NOMO-1 treated with DMSO at 0.1 percent for 48 hours (cell line): ENCODE measurements at regions not wholly inside any gene's neighbourhood (a gene's known extent, or its start where the extent isn't known, plus 50 kb on each side); places are given as distances from the start of the nearest gene placed in this dataset.
"Not testable (repeated sequence)": the region's sequence is repeated elsewhere in the genome, so short reads cannot be mapped to it uniquely, and the experiment has no call there.

Source experiments
- DNase-seq: peaks from one replicate; lab custom pipeline; 2025; ENCODE audit not compliant: unreplicated experiment; lab: John Stamatoyannopoulos, UW

DNA sequence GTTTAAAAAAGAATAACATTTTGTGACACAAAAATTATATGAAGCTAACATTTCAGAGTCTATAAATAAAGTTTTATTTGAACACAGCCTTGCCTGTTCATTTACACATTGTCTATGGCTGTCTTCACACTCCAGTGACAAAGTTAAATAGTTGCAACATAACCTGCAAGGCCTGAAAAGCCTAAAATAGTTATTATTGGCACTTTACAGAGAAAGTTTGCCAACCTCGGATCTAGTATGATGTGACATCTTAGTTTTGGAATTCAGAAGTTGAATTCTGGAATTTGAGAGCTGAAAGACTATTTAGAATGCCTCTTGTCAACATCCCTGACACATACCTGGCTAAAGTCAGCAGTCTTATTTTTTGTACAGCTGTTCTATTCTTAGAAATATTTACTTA is 68.3 kb downstream of the DYRK2 start:
- DNase-seq: no peak

DNA sequence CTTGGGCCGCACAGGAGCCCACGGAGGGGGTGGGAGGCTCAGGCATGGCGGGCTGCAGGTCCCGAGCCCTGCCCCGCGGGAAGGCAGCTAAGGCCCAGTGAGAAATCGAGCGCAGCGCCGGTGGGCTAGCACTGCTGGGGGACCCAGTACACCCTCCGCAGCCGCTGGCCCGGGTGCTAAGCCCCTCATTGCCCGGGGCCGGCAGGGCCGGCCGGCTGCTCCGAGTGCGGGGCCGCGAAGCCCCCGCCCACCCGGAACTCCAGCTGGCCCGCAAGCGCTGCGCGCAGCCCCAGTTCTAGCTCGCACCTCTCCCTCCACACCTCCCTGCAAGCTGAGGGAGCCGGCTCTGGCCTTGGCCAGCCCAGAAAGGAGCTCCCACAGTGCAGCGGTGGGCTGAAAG is 70.8 kb downstream of the DYRK2 start:
- not testable (repeated sequence) for DNase-seq

DNA sequence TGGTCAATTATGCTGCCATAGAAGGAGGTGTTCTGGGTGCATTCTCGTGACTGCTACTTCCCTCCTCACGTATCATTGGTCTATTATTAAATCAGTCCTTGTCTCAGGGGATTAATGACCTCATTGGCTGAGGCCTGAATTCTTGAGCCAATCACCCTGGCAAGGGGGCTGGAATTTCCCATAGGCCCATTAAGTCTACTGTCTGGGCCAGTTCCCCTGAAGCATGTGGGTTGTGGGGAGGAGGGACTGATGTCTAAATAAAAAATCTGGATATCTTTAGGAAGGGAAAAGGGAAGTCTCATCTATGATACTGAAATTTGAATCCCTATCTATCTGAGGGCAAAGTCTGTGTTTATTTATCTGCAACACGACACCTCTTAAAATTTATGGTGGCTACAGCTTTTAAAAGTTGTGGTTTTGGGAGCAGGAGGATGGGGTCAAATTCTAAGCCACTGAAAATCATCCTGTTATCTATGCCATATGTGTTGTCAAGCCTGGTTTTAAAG is 71.9 kb downstream of the DYRK2 start:
- DNase-seq: no peak

DNA sequence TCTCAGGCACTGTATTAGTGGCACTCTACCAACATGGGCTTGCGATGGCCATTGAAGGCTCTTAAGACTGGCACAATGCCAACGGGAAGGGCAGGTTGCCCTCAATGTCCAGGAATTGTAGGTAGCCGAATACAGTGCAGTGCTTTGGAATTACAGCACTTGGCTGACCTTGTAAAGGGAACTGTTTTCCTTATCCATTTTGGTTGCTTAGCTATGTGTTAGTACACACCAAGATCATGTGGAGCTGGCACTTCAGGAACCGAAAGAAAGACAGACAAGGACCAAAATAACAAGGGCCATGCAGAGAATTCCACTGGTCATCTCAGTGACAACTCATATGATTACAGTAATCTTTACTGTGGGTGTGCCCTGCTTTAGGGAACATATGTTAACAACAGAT is 72.7 kb downstream of the DYRK2 start:
- DNase-seq: no peak

DNA sequence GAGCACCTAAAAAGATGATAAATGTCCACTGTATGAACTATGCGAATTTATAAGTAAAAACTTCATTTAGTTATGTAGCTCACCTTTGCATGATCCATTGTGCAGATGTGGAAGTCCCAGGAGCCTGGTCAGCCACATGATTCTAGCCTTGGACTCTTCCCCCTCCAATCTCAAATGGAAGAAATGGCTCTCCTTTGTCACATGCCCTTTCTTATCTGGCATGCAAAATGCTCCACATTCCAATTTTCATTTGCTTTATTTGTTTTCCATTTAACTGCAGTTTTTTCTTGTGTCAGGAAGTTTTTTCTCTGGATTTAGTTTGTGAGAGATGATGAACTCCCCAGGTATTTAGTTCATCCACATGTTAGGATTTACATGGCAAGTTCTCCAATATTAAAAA is 73.8 kb downstream of the DYRK2 start:
- no peak for DNase-seq

DNA sequence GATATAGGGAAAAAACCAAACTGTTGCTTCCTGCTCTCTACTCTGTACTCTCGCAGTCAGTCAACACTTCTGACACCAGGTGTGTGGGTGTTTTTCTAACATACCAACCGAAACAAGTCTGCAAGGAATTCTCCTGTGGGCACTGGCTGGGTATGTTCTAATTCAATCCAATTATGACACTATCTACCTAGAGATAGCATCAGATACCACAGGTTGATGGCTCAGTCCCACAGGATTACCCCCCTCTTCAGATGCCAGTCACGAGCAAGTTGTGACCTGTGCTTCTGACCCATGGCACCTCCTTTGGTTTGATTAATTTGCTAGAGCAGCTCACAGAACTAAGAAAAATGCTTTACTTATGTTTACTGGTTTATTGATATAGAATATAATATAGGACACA is 78.3 kb downstream of the DYRK2 start:
- no peak for DNase-seq

DNA sequence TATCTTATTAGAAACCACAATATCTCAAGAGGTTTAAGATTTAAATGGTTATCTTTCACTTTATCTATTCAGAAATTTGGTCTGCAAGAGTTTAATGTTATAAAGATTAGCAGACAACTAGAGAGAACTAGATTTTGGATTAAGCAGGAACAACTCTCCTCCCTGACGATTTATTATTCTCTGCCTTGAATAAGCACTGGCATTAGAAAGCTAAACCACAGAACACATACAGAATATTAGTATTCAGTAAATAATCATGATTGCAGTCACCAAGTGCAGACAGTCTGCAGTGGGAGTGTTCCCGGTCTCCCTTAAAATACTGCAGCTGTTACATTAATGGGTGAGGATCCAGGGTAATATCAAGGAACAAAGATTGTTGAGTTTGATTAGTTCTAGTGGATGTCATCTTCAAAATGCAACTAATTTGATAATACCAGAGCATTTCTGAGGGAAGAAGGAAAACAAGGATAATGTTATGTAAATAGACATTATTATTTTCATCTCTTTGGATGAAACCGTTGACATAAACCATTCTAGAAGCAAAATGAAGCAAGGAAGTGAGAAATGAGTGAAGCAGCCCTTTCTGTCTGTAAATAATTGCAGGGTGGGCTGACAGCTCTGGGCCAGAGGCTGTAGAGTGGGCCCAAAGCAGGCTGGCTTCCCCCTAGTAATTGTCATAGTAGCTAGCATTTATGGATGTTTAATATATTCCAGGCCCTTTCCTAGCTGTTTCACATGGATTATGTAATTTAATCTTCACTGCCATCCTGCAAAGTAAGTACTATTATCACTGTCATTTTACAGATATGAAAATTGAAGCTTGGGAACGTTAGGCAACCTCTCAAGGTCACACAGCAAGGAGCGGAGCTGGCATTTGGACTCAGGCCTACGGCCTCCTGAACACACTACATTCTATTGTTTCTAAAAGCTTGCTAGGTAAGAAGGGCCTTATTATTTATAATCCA is 79.4 kb downstream of the DYRK2 start:
- no peak for DNase-seq

DNA sequence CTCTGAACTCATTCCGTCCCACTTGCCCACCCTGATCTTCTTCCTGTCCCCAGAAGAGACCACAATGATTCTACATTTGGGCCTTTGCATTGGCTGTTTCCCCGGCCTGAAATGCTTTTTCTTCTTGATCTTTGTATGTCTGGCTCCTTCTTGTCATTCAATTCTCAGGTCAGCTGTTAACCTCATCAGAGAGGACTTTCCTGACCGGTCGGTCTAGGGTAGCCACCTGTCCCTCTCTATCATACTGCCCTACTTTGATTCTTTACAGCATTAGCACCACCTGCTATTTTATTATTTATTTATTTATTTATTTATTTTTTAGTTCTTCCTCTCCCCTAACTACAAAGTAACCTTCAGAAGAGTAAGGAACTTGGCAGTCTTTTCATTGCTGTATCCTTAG is 84.3 kb downstream of the DYRK2 start:
- no peak for DNase-seq

DNA sequence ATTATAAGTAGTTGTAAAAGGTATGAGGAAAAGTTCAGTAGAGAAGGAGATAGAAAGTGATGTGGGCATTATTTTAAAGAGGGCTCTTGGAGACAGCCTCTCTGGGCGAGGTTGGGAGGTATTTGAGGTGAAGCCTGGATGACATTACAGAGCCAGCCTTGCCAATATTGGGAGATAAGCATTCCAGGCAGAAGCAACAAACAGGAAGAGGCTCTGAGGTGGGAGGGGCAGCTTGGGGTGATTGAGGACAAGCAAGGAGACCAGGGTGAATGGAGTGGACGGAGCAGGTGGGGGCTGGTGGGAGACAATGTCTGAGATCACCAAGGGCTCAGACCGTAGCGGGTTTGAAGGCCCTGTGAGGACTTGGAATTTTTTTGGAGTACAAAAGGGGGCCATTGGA is 87.3 kb downstream of the DYRK2 start:
- no peak for DNase-seq

DNA sequence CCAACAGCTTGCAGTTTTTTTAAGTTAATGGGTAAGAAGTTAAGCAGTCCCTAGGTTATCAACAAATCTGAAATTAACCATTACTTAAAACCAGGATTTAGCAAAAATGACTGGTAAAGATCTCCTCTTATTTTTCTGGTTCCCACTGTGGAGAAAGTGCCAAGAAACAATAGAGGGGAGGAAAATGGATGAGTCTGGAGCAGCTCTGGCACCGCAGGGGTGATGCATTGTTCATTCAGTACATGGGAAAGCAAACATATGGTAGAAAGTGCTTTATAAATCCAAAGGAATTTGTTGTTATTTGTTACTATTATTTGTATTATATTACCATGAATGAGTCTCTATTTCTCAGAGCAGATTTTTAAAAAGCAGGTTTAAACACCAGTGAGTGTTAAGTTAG is 92.2 kb downstream of the DYRK2 start:
- no peak for DNase-seq

DNA sequence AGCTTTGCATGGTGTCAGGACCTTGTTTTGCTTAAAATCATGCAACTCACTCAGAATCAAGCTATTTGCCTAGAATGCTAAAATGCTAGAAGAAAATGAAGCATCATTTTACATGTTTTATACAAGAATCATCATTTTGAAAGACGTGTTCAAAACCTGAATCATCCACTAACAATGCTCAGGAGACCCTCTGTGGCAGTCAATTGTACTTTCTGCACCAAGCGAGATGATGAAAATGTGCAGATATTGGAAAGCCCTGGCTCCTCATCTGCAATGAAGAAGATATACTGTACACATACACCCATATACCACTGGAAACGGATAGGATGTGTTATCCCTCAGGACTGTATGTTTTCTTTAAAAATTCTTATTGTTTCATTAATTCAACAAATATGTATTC is 92.7 kb downstream of the DYRK2 start:
- DNase-seq: no peak

DNA sequence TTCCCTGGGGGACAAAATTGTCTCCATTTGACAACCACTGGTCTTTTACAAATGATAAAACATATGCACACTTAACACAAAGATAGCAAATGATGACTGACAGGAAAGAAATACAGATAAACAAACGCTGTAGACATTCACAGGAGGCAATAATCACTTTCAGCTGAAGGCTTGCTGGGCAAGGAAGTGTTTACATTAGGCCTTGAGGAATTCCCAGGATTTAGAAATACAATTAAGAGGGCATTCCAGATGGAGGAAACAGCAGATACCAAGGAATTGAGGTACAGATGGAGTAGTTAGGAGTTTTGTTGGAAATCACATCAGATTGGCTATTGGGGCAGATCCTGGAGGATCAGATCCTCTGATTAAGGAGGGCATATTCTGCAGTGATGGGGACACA is 93.9 kb downstream of the DYRK2 start:
- no peak for DNase-seq

DNA sequence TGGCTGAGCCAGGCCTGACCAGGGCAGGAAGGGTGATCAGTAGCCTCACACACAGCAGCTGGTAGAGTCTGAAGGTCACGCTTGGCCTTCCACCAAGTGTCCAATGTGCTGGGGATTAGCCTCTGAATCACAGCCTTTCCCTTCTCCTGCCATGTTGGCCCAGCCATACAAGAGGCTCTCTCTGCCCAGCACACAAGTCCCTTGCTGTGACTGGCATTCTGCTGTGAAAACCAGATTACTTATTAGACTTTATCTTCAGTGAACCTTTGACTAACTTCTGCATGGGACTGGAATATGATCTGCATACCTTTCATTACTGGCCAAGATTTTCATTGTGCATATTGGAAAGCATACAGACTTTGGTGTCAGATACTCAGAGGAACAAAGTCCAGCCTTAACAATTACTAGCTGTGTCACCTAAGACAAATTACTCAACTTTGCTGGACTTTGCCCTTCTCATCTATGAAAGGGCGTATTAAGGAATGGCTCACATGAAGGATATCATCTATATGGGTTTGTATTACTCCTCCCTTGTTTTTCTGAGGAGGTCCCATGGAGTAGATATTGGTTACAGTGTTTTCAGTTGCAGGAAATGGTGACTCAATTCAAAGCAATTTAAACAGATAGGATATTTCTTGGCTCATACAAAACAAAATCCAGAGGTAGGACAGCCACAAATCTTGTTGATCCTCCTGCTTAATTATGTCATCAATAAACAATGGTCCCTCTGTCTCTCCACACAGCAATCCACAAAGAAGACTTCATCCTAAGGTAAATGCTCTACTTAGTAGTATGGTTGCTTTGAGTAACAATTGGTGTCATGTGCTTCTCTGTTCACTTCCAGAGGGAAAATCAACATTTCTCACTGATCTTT is 99.6 kb downstream of the DYRK2 start:
- DNase-seq: no peak

DNA sequence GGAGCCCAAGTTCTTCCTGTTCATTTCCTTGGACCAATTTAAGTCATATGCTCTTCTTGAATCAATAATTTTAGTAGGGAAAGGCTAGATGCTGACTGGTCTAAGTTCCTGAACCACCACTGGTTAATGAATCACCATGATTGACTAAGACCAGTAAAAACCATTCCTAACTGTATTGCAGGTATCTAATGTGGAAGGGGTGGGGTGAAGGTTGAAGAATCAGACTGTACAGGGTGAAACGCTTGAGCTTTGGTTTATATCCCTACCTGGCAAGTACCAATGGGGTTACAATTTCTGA is 100.1 kb downstream of the DYRK2 start:
- DNase-seq: no peak

DNA sequence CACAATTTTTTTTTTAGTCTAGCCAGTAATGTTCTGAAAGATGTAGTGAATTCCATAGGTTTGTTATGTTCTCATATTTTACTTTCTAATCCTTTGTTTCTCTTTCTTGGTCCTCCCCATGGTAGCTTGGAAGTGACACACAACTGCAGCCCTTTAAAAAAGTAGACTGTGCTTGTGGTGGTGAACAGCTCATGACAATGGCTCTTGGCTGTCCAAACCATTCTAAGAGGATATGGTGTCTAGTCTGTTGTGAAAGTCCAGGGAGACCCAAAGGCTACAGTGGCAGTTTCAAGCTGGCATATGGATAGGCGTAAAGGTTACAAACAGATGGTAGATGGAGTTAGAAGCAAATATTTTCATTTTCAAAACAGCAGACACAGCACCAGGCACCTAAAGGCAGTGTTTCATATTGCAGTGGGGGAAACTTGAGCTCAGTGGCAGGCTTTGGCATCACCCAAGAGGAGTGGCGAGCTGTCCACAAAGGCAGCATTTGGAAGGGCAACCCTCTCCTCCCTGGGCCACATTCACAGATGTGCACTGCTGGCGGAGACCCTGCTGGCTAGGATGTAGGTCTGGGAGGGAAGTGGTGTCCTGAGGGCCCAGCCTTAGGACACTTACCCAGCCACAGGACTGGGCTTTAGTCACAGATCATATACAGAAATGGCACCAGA is 102.1 kb downstream of the DYRK2 start:
- no peak for DNase-seq

DNA sequence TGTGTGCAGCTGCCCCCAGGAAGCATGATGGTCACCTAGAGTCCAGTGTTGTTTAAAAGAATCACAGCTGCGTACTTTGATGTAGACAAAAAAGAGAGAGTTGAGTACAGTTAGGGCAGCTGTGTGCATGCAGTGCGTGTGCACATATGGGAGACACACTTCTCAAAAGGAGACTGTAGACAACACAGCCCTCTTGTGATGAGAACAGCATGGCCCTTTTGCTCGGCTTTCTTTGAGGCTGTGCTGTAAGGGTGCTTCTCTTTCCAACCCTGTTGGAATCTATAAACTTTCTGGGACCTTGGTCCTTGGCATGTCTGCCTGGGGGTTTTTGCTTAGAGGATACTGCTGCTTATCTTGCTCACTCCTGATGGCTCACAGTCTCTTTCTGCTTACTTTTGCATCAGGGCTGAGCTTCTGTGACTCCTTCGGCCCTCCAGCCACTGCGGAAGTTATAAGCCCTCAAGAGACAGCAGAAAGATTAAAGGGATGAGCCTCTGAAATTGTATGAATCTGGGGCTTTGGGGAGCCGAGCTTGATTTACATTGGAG is 102.9 kb downstream of the DYRK2 start:
- no peak for DNase-seq

DNA sequence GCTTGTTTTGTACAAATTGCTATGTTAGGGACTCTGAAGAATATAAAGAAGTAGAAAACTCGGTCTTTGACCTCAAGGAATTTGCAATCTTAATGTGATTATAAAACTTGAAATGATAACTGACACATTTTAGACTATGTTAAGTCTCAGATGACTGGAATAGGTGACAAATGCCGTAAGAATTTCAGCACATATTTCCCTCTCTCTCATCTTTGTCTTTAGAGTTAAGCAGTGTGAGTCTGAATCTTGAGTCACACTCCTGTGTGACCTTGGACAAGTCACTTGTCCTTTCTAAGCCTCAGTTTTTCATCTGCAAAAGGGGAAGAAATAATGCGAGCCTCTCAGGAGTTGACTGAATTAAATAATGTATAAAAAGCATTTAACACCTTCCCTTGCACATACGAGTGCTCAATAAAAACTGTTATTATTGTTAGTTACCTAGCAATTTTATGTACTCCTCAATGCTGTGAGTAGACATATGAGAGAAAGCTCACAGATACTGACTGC is 103.7 kb downstream of the DYRK2 start:
- DNase-seq: no peak

DNA sequence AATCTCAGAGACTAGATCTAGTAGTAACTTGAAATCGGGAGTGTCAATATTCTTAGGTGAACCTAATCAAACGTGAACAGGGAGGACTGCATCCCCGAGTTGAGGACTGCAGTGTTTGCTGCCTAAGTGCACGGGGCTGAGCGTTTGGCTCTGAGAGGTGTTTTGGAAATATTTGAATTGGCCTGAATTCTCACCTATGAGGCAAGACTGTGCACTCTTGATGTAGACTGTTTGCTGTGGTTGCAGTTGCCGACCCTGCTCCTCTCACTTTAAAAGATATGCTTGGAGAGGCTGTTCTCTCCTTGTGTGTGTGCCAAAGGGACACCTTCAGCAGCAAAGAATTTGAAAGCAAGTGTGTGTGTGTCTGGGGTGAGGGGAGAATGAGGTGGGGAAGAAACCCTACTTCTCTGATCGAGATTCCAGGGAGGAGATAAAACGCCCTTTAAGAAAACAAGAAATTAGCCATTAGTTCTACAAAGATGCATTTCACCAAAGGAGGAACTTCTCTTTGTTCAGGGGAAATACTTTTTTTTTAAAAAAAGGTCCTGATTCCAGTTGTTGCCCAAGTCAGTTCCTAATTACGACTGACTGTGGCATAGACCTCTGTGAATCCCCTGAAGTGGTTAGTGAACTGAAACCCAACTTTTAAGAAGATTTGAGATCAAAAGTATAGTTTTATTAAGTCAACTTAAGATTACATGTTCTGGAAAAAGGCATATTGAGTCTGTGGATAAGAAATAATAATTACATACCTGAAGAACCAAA is 106.6 kb downstream of the DYRK2 start:
- DNase-seq: peak; percentile 22

DNA sequence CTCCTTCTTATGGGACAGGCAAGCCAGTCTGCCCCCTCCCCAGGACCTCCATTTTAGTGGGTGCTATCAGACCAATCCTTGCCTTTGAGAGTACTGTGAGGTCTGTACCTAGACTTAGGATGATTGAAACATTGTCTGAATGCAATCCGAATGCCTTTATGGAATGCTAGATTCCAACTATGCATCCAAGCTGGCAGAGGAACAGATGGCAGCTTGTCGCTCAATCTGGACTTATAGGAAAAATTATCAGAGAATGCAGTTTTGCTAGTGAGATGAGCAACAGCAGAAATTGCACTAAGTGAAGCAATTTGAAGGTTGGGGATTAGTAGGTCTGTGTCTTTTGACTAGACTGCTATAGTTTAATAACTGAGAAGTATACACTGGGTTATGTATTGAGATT is 109.1 kb downstream of the DYRK2 start:
- DNase-seq: no peak

DNA sequence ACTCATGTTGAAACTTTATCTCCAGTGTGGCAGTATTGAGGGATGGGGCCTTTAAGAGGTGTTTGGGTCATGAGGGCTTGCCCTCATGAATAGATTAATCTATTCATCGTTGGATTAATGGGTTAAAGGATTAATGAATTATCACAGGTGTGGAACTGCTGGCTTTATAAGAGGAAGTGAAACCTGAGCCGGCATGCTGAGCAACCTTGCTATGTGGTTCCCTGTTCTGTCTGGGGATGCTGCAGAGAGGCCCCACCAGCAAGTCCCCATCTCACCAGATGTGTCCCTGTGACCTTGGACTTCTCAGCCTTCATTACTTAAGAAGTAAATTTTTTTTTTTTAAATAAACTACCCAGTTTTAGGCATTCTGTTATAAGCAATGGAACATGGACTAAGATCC is 109.6 kb downstream of the DYRK2 start:
- DNase-seq: peak; percentile 9
